ENCODE measurements at regions not wholly inside any gene's neighbourhood (a gene's known extent, or its start where the extent isn't known, plus 50 kb on each side); places are given as distances from the start of the nearest gene placed in this dataset.

DNA sequence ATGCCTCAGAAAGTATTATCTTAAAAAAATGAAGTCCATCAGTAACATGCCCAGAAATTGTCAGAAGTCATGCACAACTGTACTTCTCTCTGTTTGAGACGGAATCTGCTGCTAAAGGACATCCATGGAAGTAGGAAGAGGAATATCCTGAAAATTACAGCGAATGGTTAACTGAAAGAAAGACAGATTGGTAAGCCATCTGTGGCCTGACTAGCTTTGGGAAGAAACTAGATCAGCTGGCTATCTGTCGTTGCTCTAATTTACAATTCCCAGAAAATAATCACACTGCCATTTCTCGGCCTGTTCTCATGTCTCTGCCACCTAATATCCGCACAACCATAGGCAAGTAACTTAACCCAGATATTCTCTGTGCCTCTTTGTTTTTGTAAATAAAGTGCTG is 496.5 kb downstream of the PCDH19 start:
- in situ Hi-C loops (cut with HindIII; ENCODE audit: low sequenced_read_pairs) = no loop called here
- no peak for TF ChIP-seq CTCF (IDR thresholded peaks at IDR 0.05; ENCODE audit: low read depth, low read length, missing control alignments)
- H3K4me3 ChIP-seq (ENCODE audit: low read depth, low read length) = no peak overlapping the region
- no peak for DNase-seq (ENCODE audit: low read depth)

DNA sequence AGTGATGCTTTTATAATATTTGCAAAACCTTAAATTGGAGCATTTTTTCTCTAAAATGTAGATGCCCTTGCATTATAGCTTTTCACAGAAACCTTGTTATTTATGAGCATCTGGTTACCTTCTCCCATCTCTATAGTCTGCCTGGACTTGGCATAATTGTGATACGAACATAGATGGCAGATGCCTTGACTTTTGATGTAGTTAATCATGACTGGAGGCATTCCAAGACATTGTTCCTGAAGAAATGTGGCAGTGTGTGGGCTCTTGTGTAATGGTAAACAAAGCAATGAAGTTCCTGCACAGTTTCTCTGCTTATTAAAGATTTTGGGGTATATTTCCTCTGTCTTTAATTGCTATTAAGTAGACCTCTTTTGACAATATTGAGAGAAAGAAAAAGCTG is 500.1 kb downstream of the PCDH19 start:
- H3K4me3 ChIP-seq (ENCODE audit: low read depth, low read length) = no peak overlapping the region
- no peak for TF ChIP-seq CTCF (IDR thresholded peaks at IDR 0.05; ENCODE audit: low read depth, low read length, missing control alignments)
- in situ Hi-C loops (cut with HindIII; ENCODE audit: low sequenced_read_pairs) = no loop called here
- DNase-seq (ENCODE audit: low read depth) = no peak

DNA sequence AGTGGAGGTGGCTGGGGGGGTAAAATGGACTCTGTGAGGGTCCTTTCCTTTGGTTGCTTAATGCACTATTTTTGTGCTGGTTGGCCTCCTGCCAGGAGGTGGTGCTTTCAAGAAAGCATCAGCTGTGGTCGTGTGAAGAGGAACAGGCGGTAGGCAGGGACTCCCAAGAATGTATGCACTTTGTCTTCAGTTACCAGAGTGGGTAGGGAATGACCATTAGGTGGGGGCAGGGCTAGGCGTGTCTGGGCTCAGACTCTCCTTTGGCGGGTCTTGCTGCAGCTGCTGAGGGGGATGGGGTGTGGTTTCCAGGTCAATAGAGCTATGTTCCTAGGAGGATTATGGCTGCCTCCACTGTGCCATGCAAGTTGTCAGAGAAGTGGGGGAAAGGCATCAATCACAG is 509.0 kb downstream of the PCDH19 start:
- in situ Hi-C loops (cut with HindIII; ENCODE audit: low sequenced_read_pairs) = no loop called here
- no peak overlapping the region for H3K4me3 ChIP-seq (ENCODE audit: low read depth, low read length)
- DNase-seq (ENCODE audit: low read depth) = no peak
- TF ChIP-seq CTCF (IDR thresholded peaks at IDR 0.05; ENCODE audit: low read depth, low read length, missing control alignments) = no peak

- DNase-seq (ENCODE audit: low read depth) = no peak
- H3K4me3 ChIP-seq (ENCODE audit: low read depth, low read length) = no peak overlapping the region
- TF ChIP-seq CTCF (IDR thresholded peaks at IDR 0.05; ENCODE audit: low read depth, low read length, missing control alignments) = no peak
- in situ Hi-C loops (cut with HindIII; ENCODE audit: low sequenced_read_pairs) = no loop called here
These were observed 522.2 kb downstream of the PCDH19 start for GRCh38 chrX:99887918-99888317.

DNA sequence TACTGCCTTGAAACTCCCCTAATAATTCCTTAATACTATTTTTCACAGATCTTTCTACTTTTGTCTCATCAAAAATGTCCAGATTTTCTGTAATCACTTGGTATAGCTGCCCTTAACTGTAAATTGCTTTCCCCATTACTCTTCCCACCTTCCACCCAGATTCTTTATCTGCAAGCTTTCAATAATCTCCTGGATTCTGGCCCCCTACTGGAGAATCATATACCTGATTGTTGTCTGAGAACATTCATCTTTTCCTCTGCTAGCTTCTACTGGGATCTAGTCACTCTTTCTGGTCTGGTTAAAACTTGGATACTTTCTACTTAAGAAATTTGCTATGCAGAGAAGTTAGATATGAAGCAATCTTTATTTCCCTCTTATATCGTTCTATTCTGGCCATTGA is 552.6 kb downstream of the PCDH19 start:
- no peak for DNase-seq (ENCODE audit: low read depth)
- TF ChIP-seq CTCF (IDR thresholded peaks at IDR 0.05; ENCODE audit: low read depth, low read length, missing control alignments) = no peak
- in situ Hi-C loops (cut with HindIII; ENCODE audit: low sequenced_read_pairs) = no loop called here
- H3K4me3 ChIP-seq (ENCODE audit: low read depth, low read length) = no peak overlapping the region

DNA sequence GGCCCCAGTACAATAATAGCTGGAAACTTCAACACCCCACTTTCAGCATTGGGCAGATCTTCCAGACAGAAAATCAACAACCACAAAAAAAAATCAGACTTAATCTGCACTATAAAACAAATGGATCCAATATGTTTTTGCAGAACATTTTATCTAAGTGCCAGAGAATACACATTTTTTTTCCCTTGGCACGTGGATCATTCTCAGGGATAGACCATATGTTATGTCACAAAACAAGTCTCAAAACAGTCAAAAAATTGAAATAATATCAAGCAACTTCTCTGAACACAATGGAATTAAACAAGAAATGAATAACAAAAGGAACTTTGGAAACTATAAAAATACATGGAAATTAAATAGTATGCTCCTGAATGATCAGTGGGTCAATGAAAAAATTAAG is 576.3 kb downstream of the PCDH19 start:
- TF ChIP-seq CTCF (IDR thresholded peaks at IDR 0.05; ENCODE audit: low read depth, low read length, missing control alignments) = no peak
- no peak overlapping the region for H3K4me3 ChIP-seq (ENCODE audit: low read depth, low read length)
- in situ Hi-C loops (cut with HindIII; ENCODE audit: low sequenced_read_pairs) = no loop called here
- DNase-seq (ENCODE audit: low read depth) = no peak

DNA sequence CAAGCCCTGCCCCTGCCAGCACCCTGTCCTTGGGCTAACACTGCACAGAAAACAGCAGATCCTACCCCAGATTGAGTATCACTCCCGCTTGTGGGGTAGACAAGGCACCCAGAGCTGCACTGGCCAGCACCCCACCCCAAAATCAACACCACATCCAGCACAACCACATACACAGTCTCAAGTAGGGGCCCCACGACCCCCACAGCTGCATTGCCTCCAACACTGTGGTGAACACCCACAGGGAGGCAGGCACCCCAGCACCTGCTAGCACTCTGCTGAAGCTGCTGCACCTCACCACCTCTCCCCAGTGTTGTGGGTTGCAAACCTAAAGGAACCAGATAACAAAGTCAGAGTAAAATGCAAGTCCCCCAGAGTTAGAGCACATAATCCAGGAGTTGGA is 589.9 kb downstream of the PCDH19 start:
- in situ Hi-C loops (cut with HindIII; ENCODE audit: low sequenced_read_pairs) = no loop called here
- TF ChIP-seq CTCF (IDR thresholded peaks at IDR 0.05; ENCODE audit: low read depth, low read length, missing control alignments) = no peak
- no peak overlapping the region for H3K4me3 ChIP-seq (ENCODE audit: low read depth, low read length)
- no peak for DNase-seq (ENCODE audit: low read depth)
